ENCODE measurements at regions not wholly inside any gene's neighbourhood (a gene's known extent, or its start where the extent isn't known, plus 50 kb on each side); places are given as distances from the start of the nearest gene placed in this dataset.

DNA sequence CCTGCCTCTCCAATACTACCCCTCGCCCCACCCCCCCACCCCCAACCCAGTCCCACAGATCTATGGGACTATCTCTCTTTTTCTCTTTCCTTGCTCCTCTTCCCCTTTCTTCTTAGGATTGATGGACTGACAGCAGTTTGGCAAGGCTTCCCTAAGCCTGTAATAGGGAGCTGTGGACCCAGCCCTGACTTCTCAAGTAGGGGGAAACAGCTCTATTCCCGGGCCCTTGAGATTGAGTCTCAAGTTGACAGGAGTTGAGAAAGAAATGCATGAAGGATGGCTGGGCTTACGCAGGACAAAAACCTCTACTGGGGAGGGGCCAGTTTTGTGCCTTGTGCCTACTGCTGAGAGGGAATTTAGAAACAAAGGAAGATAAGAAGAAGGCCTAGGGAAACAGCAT is 60.4 kb downstream of the SMUG1 start:
- Mint-ChIP-seq H3K4me1 (ENCODE audit: low read depth, unreplicated experiment) (no peaks in the 10 kb centered on the region), H3K27me3 (ENCODE audit: low read depth, unreplicated experiment) (peaks cover 92% of the 10 kb centered on the region), H3K4me3 (ENCODE audit: unreplicated experiment) (no peak overlapping the region), H3K27ac (ENCODE audit: unreplicated experiment) (no peak overlapping the region), H3K9me3 (ENCODE audit: unreplicated experiment) (peaks cover 3% of the 10 kb centered on the region), H3K36me3 (ENCODE audit: low read depth, unreplicated experiment) (no peaks in the 10 kb centered on the region)
- Histone ChIP-seq H3K79me2 (ENCODE audit: insufficient read depth, low read length) (no peaks in the 10 kb centered on the region), H3K36me3 (ENCODE audit: insufficient read depth, low read length) (no peaks in the 10 kb centered on the region), H3K4me1 (ENCODE audit: insufficient read depth, low read length) (no peaks in the 10 kb centered on the region), H2AFZ (ENCODE audit: low read depth, low read length) (no peak overlapping the region), H3K27ac (ENCODE audit: low read depth, low read length) (no peak overlapping the region), H3K27me3 (ENCODE audit: insufficient read depth, low read length) (peaks cover 49% of the 10 kb centered on the region), H3K9ac (ENCODE audit: low read length) (no peak overlapping the region), H4K20me1 (ENCODE audit: insufficient read depth, low read length) (no peaks in the 10 kb centered on the region), H3K9me3 (ENCODE audit: insufficient read depth, low read depth, low read length) (no peaks in the 10 kb centered on the region), H3K4me3 (ENCODE audit: insufficient read depth, low read depth, low read length) (no peak overlapping the region), H3K4me2 (ENCODE audit: low read length) (no peak overlapping the region)
- TF ChIP-seq, protein P1, sequence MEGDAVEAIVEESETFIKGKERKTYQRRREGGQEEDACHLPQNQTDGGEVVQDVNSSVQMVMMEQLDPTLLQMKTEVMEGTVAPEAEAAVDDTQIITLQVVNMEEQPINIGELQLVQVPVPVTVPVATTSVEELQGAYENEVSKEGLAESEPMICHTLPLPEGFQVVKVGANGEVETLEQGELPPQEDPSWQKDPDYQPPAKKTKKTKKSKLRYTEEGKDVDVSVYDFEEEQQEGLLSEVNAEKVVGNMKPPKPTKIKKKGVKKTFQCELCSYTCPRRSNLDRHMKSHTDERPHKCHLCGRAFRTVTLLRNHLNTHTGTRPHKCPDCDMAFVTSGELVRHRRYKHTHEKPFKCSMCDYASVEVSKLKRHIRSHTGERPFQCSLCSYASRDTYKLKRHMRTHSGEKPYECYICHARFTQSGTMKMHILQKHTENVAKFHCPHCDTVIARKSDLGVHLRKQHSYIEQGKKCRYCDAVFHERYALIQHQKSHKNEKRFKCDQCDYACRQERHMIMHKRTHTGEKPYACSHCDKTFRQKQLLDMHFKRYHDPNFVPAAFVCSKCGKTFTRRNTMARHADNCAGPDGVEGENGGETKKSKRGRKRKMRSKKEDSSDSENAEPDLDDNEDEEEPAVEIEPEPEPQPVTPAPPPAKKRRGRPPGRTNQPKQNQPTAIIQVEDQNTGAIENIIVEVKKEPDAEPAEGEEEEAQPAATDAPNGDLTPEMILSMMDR (IDR thresholded peaks at IDR 0.05; ENCODE audit: insufficient read depth, low read depth, low read length): no peak
- TF ChIP-seq EZH2 (IDR thresholded peaks at IDR 0.05; ENCODE audit: insufficient read depth, low read length): no peak
- FAIRE-seq (no peak), DNase-seq (ENCODE audit: low read depth) (no peak)

DNA sequence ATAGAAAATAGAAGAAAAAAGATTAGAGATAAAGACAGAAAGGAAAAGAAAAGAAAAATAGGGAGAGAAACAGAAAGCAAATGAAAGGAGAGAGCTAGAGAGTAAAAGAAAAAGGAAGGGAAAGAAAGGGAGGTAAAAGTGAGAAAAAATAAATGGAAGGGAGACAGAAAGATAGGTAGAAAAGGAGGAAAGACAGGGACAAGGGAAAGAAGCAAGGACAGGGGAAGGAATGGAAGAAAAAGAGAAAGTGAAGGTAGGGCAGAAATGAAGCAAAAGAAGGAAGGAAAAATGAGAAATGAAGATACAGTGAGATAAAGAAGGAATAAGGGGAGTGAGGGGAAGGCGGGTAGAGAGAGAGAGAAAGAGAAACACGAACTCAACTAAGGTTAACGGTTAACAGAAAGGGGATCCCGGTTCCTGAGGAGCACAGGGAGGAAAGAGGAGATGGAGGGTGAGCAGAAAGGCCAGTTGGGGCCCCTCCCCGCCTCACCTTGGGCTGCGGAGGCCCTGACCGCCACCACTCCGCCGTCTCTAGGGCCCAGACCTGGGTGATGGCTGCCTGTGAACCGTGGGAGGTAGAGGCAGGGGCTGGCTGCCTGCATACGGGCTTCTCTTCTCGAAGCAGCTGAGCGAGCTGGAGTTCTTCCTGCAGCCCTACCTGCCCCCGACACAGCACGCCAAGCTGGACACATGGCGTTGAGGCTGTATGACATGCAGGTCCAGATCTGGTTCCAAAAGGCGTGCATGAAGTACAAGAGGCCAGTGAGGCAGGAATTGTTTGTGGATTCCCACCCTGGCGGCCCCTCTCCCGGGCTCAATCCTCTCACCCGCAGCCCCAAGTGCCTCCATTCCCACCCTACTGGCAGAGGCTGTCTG is 59.5 kb downstream of the SMUG1 start:
- Histone ChIP-seq H3K27me3 (ENCODE audit: insufficient read depth, low read length) (peaks cover 50% of the 10 kb centered on the region), H2AFZ (ENCODE audit: low read depth, low read length) (no peak overlapping the region), H3K79me2 (ENCODE audit: insufficient read depth, low read length) (no peaks in the 10 kb centered on the region), H3K4me1 (ENCODE audit: insufficient read depth, low read length) (no peaks in the 10 kb centered on the region), H3K9ac (ENCODE audit: low read length) (no peak overlapping the region), H3K27ac (ENCODE audit: low read depth, low read length) (no peak overlapping the region), H3K4me2 (ENCODE audit: low read length) (no peak overlapping the region), H4K20me1 (ENCODE audit: insufficient read depth, low read length) (no peaks in the 10 kb centered on the region), H3K36me3 (ENCODE audit: insufficient read depth, low read length) (no peaks in the 10 kb centered on the region), H3K9me3 (ENCODE audit: insufficient read depth, low read depth, low read length) (no peaks in the 10 kb centered on the region), H3K4me3 (ENCODE audit: insufficient read depth, low read depth, low read length) (no peak overlapping the region)
- Mint-ChIP-seq H3K4me1 (ENCODE audit: low read depth, unreplicated experiment) (no peaks in the 10 kb centered on the region), H3K4me3 (ENCODE audit: unreplicated experiment) (no peak overlapping the region), H3K36me3 (ENCODE audit: low read depth, unreplicated experiment) (no peaks in the 10 kb centered on the region), H3K27me3 (ENCODE audit: low read depth, unreplicated experiment) (peaks cover 92% of the 10 kb centered on the region), H3K9me3 (ENCODE audit: unreplicated experiment) (peaks cover 5% of the 10 kb centered on the region), H3K27ac (ENCODE audit: unreplicated experiment) (no peak overlapping the region)
- DNase-seq (ENCODE audit: low read depth) (no peak), FAIRE-seq (no peak)
- TF ChIP-seq, protein P1 (IDR thresholded peaks at IDR 0.05; ENCODE audit: insufficient read depth, low read depth, low read length): no peak
- TF ChIP-seq EZH2 (IDR thresholded peaks at IDR 0.05; ENCODE audit: insufficient read depth, low read length): no peak

Measured in astrocyte (in vitro differentiated cells and primary cell).